Motor neuron (in vitro differentiated cells): ENCODE measurements at regions not wholly inside any gene's neighbourhood (a gene's known extent, or its start where the extent isn't known, plus 50 kb on each side); places are given as distances from the start of the nearest gene placed in this dataset.
"Not testable (repeated sequence)": the region's sequence is repeated elsewhere in the genome, so short reads cannot be mapped to it uniquely, and the experiment has no call there.

ENCODE experiments used
- ATAC-seq, 8 experiments: fragments of 200-7000 bp; cut with Tn5 transposase; replicated peaks in 6 of 8; 2 replicates each; pipeline ENCODE4 v1.8.0; 2021; ENCODE audit warnings: mild to moderate bottlenecking in 8 of 8, moderate library complexity in 8 of 8
- H3K27ac ChIP-seq, 2 donors: fragments of 250-450 bp; sonication (Bioruptor Pico); 2 replicates each; pipeline ENCODE4 v1.9.0; 2021; ENCODE audit warnings: antibody characterized with exemption in 2 of 2, mild to moderate bottlenecking in 2 of 2, moderate library complexity in 1 of 2
- H3K4me1 ChIP-seq, 2 donors: fragments of 250-450 bp; sonication (Bioruptor Pico); replicated peaks in 1 of 2; 2 replicates each; pipeline ENCODE4 v1.6.1; 2021; ENCODE audit warnings: antibody characterized with exemption in 2 of 2, mild to moderate bottlenecking in 2 of 2, moderate library complexity in 1 of 2
- H3K4me3 ChIP-seq, 5 donors: fragments of 250-450 bp; sonication (Bioruptor Pico); 2 replicates each; pipeline ENCODE4 v1.9.0; 2021; ENCODE audit warnings: antibody characterized with exemption in 5 of 5, mild to moderate bottlenecking in 5 of 5, moderate library complexity in 4 of 5
- WGBS, 10 experiments: fragments of 450-650 bp; shearing (Covaris generic); methylation state at CpG; one replicate each; pipeline ENCODE4 v1.0.0; 2022; 5-methylcytosine and 5-hydroxymethylcytosine counted together
- in situ Hi-C, 9 experiments: fragments of 400-800 bp; cut with MboI; loops; one replicate each; pipeline ENCODE4 v1.15.0; 2021; ENCODE audit warnings: low sequenced_read_pairs in 9 of 9, low pct_unique_long_range_greater_than_20kb in 2 of 9; ENCODE audit not compliant: unreplicated experiment in 9 of 9

- in situ Hi-C loops: no loop called here
- WGBS, 10 experiments: 67 to 100% (median 90%) methylated on average over 1 to 4 of the region's 12 CpGs; no CpG with 5 or more reads in 1 of the 10 experiments
- ATAC-seq: no peak
- H3K4me1 ChIP-seq: peaks cover 0 to 12% of the 10 kb centered on the region in 2 donors
- no peak overlapping the region for H3K4me3 ChIP-seq
- no peak overlapping the region for H3K27ac ChIP-seq
These were observed 124.0 kb upstream of the ERG start for GRCh38 chr21:38622081-38622826.

- 0 to 100% (median 27%) methylated on average over 1 to 2 of the region's 2 CpGs; no CpG with 5 or more reads in 2 of the 10 experiments for WGBS, 10 experiments
- ATAC-seq: no peak
- H3K4me1 ChIP-seq: peaks cover 0 to 12% of the 10 kb centered on the region in 2 donors
- H3K4me3 ChIP-seq: no peak overlapping the region
- in situ Hi-C loops: no loop called here
- H3K27ac ChIP-seq: no peak overlapping the region
These were observed 124.5 kb upstream of the ERG start for GRCh38 chr21:38622827-38623209.

DNA sequence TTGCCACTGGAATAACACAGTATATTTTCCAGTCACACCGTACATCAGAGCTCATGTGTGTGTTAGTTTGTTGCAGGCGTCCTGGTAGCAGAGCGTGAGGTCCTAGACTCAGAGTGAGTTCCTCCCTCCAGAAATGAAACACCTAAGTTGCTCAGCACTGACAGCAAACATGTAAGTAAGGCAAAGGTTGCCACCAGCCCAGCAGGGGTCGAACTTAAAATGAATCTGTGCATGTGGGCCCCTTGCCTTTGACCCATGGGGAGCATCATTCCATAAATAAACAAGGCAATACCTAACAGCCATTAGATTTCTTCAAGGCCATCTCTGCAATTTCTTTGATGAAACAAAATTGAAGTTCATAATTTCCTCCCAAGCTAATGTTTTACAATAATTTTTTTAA is 125.3 kb upstream of the ERG start:
- WGBS, 10 experiments: 39 to 100% (median 87%) methylated on average over 2 to 4 of the region's 4 CpGs; no CpG with 5 or more reads in 4 of the 10 experiments
- in situ Hi-C loops: no loop called here
- H3K27ac ChIP-seq: no peak overlapping the region
- ATAC-seq: no peak
- no peak overlapping the region for H3K4me3 ChIP-seq
- H3K4me1 ChIP-seq: peaks cover 0 to 12% of the 10 kb centered on the region in 2 donors

DNA sequence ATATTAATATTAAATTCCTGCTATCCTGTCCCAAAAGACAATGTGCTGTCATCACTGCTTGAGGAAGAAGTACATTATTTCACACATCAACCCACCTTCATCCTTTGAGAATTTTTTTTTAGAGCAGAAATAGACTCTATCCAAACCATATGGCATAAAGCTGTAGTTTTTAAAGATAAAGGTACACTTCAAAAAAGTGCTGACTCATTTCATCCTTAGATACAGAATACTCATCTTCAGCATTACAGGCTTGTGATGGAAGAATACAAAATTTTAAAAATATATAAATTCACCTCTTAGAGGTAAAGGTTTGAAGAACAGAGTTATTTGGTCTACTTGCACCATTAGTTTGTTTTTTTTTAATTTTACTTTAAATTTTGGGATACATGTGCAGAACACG is 126.7 kb upstream of the ERG start:
- no peak for ATAC-seq
- peaks cover 0 to 3% of the 10 kb centered on the region in 2 donors for H3K4me1 ChIP-seq
- in situ Hi-C loops: no loop called here
- WGBS, 10 experiments: 56 to 100% (median 100%) methylated on average over 1 of the region's 1 CpG; no CpG with 5 or more reads in 5 of the 10 experiments
- no peak overlapping the region for H3K27ac ChIP-seq
- no peak overlapping the region for H3K4me3 ChIP-seq

DNA sequence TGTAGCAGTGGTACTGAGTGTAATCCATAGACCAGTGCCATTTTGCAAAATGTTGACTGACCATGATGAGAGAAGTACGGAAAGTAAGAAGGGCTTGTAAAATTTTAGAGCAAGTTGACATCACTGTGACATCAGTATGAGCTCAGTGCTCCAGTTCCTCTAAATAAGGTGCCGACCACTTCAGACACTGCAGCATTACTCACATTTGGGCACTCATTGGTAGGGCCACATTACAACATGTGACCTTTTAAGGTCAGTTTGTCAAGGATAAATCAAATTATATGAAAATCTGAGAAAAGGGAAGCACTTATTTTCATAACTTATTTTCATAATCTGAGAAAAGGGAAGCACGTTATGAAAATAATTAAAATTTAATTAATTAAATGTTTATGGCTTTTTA is 128.0 kb upstream of the ERG start:
- H3K4me1 ChIP-seq: no peaks in the 10 kb centered on the region
- ATAC-seq: peak in 1 of 8 experiments; percentile 24
- no peak overlapping the region for H3K4me3 ChIP-seq
- WGBS, 10 experiments: 61 to 100% (median 95%) methylated on average over 1 to 3 of the region's 3 CpGs; no CpG with 5 or more reads in 1 of the 10 experiments
- H3K27ac ChIP-seq: no peak overlapping the region
- in situ Hi-C loops: no loop called here

DNA sequence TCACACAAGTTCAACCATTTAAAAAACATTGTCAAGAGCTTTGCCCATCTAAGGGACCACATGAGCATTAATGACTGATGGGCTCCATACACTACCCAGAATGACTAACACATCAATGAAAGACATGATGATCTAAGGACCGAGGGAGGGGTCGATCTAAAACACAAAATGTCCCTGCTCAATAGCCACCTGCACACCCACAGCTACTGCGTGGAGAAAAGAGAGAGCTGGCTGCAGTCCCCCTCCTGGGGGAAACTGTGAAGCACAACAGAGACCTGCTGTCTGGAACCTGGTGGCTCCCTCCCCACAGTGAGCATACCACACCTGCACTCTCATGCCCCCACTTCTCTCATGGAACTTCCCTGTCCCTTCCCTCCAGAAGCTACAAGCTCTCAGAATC is 130.1 kb upstream of the ERG start:
- Histone ChIP-seq H3K4me3 (no peak overlapping the region), H3K27ac (no peak overlapping the region), H3K4me1 (no peaks in the 10 kb centered on the region)
- 0 to 47% (median 20%) methylated on average over 1 to 3 of the region's 3 CpGs; no CpG with 5 or more reads in 4 of the 10 experiments for WGBS, 10 experiments
- in situ Hi-C loops: no loop called here
- peak in 5 of 8 experiments; percentile 18 to 56 (median 44) for ATAC-seq

DNA sequence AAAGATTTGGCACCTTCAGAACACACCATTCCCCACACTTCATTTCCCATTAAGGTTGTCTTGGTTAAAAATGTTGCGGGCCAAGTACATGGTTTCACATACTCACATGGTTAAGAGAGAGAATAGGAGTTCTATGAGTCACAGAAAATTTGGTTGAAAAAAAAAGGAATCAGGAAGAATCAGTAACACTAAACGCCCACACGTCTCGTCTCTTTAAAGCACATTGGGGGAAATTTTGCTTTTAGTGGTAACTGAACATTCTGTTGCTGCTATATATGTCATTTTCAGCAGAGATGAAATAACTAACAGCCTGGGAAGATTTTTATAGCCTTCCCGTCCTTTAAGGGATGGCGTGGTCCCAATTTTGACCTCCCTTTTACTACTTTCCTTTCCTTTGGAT is 132.9 kb upstream of the ERG start:
- no peak for ATAC-seq
- 0 to 100% (median 80%) methylated on average over 2 to 6 of the region's 6 CpGs; no CpG with 5 or more reads in 1 of the 10 experiments for WGBS, 10 experiments
- in situ Hi-C loops: no loop called here
- Histone ChIP-seq H3K4me1 (no peaks in the 10 kb centered on the region), H3K27ac (no peak overlapping the region), H3K4me3 (no peak overlapping the region)

DNA sequence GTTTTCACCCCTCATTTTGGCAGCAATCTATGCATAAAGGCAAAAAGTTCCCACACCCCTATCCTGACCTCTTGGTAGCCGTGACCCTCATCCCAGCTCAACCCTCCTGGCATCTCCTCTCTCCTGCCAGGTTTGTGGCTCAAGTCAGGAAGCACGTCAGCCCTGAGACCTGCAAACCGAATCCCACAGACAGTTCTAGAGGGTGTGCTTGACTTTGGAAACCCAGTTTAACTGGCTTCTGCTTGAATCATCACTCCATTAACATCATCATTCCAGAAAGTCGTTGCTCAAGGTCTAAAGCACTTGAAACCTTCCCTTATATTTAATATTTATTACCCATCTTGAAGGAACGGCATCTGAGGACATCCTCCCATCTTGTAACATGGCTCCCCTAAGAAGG is 133.4 kb upstream of the ERG start:
- no peak for ATAC-seq
- 17 to 100% (median 83%) methylated on average over 1 to 4 of the region's 5 CpGs for WGBS, 10 experiments
- in situ Hi-C loops: no loop called here
- Histone ChIP-seq H3K4me1 (no peaks in the 10 kb centered on the region), H3K4me3 (no peak overlapping the region), H3K27ac (no peak overlapping the region)

DNA sequence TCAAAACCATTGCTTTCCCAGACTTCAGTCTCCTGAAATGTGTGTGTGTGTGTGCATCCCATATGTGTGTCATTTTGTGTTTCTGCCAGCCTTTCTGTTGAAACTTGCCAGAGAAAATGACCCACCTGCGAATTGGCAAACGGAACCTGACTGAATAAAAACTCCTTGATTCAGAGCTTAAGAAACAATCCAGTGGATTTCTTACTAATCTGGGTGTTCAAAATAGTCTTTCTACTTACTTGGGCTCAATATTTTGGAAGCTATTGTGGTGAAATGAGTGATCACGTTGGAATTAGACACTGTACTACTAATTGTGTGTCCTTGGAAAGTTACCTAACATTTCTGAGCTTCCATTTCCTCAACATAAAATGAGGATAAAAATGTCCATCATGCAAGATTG is 138.9 kb upstream of the ERG start:
- 0 to 94% (median 83%) methylated on average over 1 to 3 of the region's 3 CpGs; no CpG with 5 or more reads in 2 of the 10 experiments for WGBS, 10 experiments
- no peak overlapping the region for H3K4me3 ChIP-seq

GRCh38 chr21:38639571-38640354 is 141.5 kb upstream of the ERG start:
- Histone ChIP-seq H3K4me1 (no peaks in the 10 kb centered on the region), H3K4me3 (no peak overlapping the region), H3K27ac (no peak overlapping the region)
- ATAC-seq: peak in 1 of 8 experiments; percentile 68
- in situ Hi-C loops: no loop called here
- 3 to 85% (median 40%) methylated on average over 1 to 4 of the region's 4 CpGs; no CpG with 5 or more reads in 1 of the 10 experiments for WGBS, 10 experiments

More for the DNA sequence above, 138.9 kb upstream of the ERG start:
- Histone ChIP-seq H3K4me1 (no peaks in the 10 kb centered on the region), H3K27ac (no peak overlapping the region)
- no peak for ATAC-seq
- in situ Hi-C loops: no loop called here

DNA sequence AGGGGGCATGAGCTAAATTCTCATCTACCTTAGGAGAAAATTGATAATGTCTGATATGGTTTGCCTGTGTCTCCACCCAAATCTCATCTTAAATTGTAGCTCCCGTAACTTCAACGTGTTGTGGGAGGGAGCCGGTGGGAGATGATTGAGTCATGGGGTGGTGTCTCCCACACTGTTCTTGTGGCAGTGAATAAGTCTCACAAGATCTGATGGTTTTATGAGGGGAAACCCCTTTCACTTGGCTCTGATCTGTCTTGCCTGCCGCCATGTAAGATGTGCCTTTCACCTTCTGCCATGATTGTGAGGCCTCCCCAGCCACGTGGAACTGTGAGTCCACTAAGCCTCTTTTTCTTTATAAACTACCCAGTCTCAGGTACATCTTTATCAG is 142.1 kb upstream of the ERG start:
- 80 to 100% (median 93%) methylated on average over 1 to 5 of the region's 5 CpGs; no CpG with 5 or more reads in 3 of the 10 experiments for WGBS, 10 experiments
- ATAC-seq, H3K4me1 ChIP-seq, in situ Hi-C loops, H3K4me3 ChIP-seq, H3K27ac ChIP-seq: not testable (repeated sequence)

DNA sequence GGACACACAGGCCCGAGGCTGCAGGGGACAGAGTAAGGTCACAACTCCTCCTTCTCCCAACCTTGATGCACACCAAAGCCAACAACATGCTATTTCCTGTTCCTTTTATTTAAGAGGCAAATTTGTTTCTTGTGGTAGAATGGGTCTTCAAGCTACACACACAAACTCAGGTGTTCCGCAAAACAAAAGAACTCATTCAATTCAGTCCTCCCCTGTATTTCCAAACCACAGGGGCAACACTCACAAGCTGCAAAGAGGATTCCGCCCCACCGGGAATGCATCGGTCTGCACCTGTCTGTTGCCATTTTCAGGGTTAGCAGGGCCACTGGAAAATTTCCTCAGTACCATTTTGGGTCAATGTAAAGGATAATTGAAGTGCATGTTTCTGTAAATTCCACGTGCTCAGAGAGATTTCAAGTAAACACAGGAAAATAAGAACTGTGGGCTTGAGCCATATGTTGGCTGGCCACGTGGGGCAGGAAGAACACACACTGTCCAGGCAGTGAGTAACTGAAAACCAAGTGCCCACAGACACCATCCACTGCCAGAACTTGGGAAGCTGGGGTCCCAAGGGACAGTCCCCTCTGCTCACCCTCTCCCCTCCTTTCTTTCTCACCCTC is 145.2 kb upstream of the ERG start:
- no peak overlapping the region for H3K27ac ChIP-seq
- no peak for ATAC-seq

DNA sequence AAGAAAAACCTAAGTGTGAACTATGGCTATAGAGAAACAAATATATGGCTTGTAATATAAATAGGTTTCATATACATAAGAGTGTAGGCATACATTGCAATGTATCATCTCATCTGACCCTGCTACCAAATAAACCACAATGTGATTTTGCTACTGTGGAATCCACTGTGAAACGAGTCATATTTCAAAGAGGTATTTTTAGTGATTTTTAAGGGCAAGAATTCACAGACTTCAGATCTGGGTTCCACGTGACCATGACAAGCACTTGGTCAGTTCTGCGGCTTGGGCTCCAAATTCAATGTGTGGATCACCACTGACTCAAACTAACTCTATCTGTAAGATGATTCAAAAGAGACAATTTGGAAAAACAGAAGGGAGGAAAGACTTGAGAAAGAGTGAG is 147.0 kb upstream of the ERG start:
- in situ Hi-C loops: no loop called here
- Histone ChIP-seq H3K4me3 (no peak overlapping the region), H3K27ac (no peak overlapping the region), H3K4me1 (no peaks in the 10 kb centered on the region)
- WGBS, 10 experiments: 23 to 100% (median 87%) methylated on average over 2 to 3 of the region's 3 CpGs; no CpG with 5 or more reads in 1 of the 10 experiments
- peak in 1 of 8 experiments; percentile 21 for ATAC-seq

More for the DNA sequence above, 145.2 kb upstream of the ERG start:
- WGBS, 10 experiments: 50 to 94% (median 75%) methylated on average over 1 to 7 of the region's 7 CpGs; no CpG with 5 or more reads in 2 of the 10 experiments
- no peaks in the 10 kb centered on the region for H3K4me1 ChIP-seq
- no peak overlapping the region for H3K4me3 ChIP-seq
- in situ Hi-C loops: no loop called here
